ENCODE measurements at regions not wholly inside any gene's neighbourhood (a gene's known extent, or its start where the extent isn't known, plus 50 kb on each side); places are given as distances from the start of the nearest gene placed in this dataset.

DNA sequence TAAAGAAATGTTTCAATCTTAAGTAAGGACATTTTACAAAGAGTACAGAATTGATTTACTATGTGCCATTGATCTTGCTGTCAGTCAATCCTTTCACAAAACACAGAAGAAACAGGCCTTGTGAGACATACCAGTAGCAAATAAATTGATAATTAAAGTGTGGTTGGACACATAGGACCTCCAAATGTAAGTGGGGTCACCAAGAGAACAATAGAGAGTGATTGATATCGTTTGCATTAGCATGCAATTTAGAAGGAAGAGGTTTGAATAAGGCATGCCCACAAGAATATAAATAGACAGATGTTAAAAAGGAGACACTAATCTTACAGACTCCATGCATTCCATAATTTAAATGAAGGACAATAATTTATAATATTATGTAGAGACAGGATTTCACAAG is 1628.3 kb downstream of the PCDH9 start:
- DNase-seq (ENCODE audit: low spot score) (no peak), ATAC-seq (ENCODE audit: insufficient number of reproducible peaks, low FRiP score, low read depth) (no peak)
- no peaks in the 10 kb centered on the region for H3K27me3 ChIP-seq (replicated peaks; ENCODE audit: insufficient read depth)
- H3K9me3 ChIP-seq, result no peaks in the 10 kb centered on the region
- H3K36me3 ChIP-seq, result no peaks in the 10 kb centered on the region
- no peak overlapping the region for H3K4me3 ChIP-seq
- H3K4me1 ChIP-seq (ENCODE audit: control insufficient read depth in 1 of 2, low read depth in 2 of 2), result no peaks in the 10 kb centered on the region
- H3K27ac ChIP-seq, result no peak overlapping the region
- no peak for TF ChIP-seq CTCF (IDR thresholded peaks at IDR 0.05)

DNA sequence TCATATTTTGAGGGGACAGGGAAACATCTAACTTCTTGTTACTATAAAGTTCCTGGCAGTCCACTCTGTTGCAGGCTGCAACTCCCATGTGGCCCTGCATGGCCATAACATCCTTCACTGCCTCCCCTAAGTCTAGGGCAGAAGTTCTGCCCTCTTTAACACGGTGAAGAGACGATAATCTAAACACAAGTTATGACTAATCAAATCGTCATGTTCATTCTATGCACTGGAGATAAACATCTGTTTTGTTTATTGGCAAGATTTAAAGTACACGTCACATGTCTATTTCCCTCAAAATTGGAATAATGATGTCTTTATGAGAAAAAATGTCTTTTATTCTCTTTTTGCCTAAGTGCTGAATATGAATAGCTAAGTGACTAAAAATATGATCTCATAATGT is 1629.4 kb downstream of the PCDH9 start:
- no peak for TF ChIP-seq CTCF (IDR thresholded peaks at IDR 0.05)
- H3K4me3 ChIP-seq, result no peak overlapping the region
- H3K27ac ChIP-seq, result no peak overlapping the region
- no peaks in the 10 kb centered on the region for H3K27me3 ChIP-seq (replicated peaks; ENCODE audit: insufficient read depth)
- H3K36me3 ChIP-seq, result no peaks in the 10 kb centered on the region
- no peak for ATAC-seq (ENCODE audit: insufficient number of reproducible peaks, low FRiP score, low read depth)
- no peaks in the 10 kb centered on the region for H3K4me1 ChIP-seq (ENCODE audit: control insufficient read depth in 1 of 2, low read depth in 2 of 2)
- H3K9me3 ChIP-seq, result no peaks in the 10 kb centered on the region
- no peak for DNase-seq (ENCODE audit: low spot score)

- Histone ChIP-seq H3K4me1 (ENCODE audit: control insufficient read depth in 1 of 2, low read depth in 2 of 2) (no peaks in the 10 kb centered on the region), H3K27me3 (replicated peaks; ENCODE audit: insufficient read depth) (no peaks in the 10 kb centered on the region), H3K9me3 (no peaks in the 10 kb centered on the region), H3K4me3 (no peak overlapping the region), H3K36me3 (no peaks in the 10 kb centered on the region), H3K27ac (no peak overlapping the region)
- ATAC-seq (ENCODE audit: insufficient number of reproducible peaks, low FRiP score, low read depth), result no peak
- DNase-seq (ENCODE audit: low spot score), result no peak
- no peak for TF ChIP-seq CTCF (IDR thresholded peaks at IDR 0.05)
Observed at GRCh38 chr13:65597839-65598818, 1632.0 kb downstream of the PCDH9 start.

DNA sequence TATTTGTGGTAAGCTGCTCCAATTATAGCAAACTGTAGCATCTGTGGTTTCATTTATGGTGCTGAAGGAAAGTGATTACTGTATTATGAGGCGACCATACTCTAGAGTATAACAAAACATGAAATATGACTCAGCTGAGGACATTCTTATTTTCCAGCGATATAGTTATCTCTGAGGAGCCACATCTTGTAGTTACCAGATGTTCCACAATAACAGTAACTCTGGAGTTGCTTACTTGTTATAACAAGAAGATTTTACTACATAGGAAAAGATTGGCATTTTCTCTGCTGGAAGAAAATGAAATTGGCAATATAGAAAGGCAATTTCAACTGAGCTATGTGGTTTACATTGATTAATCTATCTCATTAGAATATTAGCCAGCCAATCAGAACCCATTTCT is 1634.2 kb downstream of the PCDH9 start:
- H3K27me3 ChIP-seq (replicated peaks; ENCODE audit: insufficient read depth), result no peaks in the 10 kb centered on the region
- H3K4me3 ChIP-seq, result no peak overlapping the region
- no peak for TF ChIP-seq CTCF (IDR thresholded peaks at IDR 0.05)
- ATAC-seq (ENCODE audit: insufficient number of reproducible peaks, low FRiP score, low read depth) (no peak), DNase-seq (ENCODE audit: low spot score) (no peak)
- H3K36me3 ChIP-seq, result no peaks in the 10 kb centered on the region
- H3K27ac ChIP-seq, result no peak overlapping the region
- no peaks in the 10 kb centered on the region for H3K9me3 ChIP-seq
- no peaks in the 10 kb centered on the region for H3K4me1 ChIP-seq (ENCODE audit: control insufficient read depth in 1 of 2, low read depth in 2 of 2)

- Histone ChIP-seq H3K4me1 (ENCODE audit: control insufficient read depth in 1 of 2, low read depth in 2 of 2) (no peaks in the 10 kb centered on the region), H3K9me3 (no peaks in the 10 kb centered on the region), H3K27ac (no peak overlapping the region), H3K4me3 (no peak overlapping the region), H3K27me3 (replicated peaks; ENCODE audit: insufficient read depth) (no peaks in the 10 kb centered on the region), H3K36me3 (no peaks in the 10 kb centered on the region)
- no peak for DNase-seq (ENCODE audit: low spot score)
- no peak for ATAC-seq (ENCODE audit: insufficient number of reproducible peaks, low FRiP score, low read depth)
- TF ChIP-seq CTCF (IDR thresholded peaks at IDR 0.05), result no peak
Observed at GRCh38 chr13:65594298-65594781, 1635.8 kb downstream of the PCDH9 start.
